ENCODE measurements at regions not wholly inside any gene's neighbourhood (a gene's known extent, or its start where the extent isn't known, plus 50 kb on each side); places are given as distances from the start of the nearest gene placed in this dataset.

GRCh38 chr14:25841226-25841625 lies 756.6 kb downstream of the NOVA1 start:
- TF ChIP-seq CTCF (IDR thresholded peaks at IDR 0.05) = no peak
- TF ChIP-seq POLR2A (IDR thresholded peaks at IDR 0.05) = no peak
